HG03432 (cell line): ENCODE measurements at regions not wholly inside any gene's neighbourhood (a gene's known extent, or its start where the extent isn't known, plus 50 kb on each side); places are given as distances from the start of the nearest gene placed in this dataset.

Source experiments
- ATAC-seq: cut with Tn5 transposase; IDR thresholded peaks from one replicate; pipeline ENCODE4 v1.9.1; 2021; ENCODE audit warnings: mild to moderate bottlenecking, moderate library complexity; ENCODE audit not compliant: unreplicated experiment

DNA sequence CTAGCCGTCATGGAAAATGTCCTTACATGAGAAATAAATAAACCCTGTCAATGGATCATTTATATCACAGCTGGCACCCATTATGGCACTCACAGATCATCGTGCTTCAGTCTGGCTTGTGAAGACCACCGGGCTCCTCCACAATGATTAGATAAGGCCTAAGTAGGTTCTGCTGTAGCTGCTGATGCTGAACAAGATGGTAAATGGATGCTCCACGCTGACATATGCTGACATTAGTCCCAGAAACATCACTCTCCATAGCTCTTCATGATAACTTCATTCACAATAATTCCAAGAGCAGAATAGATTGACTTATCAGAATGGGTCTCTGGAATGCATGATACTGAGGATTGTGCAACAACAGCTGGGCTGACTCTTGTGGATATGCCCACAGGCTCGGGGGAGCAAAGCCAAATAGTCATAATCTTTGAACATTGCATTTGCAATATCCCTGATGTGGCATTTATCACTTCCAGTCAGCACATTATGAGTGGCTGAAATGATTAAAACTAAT lies 63.8 kb upstream of the RXFP2 start:
- no peak for ATAC-seq

DNA sequence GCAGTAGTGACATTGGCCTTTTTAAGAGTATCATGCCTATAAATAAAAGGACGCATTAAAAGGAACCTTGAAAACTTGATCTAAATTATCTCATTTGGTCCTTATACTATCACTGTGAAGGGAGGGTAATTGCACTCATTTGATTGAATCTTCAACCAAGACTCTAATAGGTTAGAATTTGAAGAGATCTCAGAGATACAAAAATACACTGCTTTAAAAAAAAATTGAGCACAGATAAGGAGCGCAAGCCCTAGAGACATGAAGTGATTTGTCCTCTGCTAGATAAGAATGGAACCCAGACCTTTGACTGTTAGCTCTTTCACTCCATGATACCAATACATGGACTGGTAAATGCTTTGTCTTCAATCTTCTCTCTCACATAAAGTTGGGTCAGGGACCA lies 58.2 kb upstream of the RXFP2 start:
- no peak for ATAC-seq

GRCh38 chr13:31684466-31684865 lies 54.9 kb upstream of the RXFP2 start:
- no peak for ATAC-seq

DNA sequence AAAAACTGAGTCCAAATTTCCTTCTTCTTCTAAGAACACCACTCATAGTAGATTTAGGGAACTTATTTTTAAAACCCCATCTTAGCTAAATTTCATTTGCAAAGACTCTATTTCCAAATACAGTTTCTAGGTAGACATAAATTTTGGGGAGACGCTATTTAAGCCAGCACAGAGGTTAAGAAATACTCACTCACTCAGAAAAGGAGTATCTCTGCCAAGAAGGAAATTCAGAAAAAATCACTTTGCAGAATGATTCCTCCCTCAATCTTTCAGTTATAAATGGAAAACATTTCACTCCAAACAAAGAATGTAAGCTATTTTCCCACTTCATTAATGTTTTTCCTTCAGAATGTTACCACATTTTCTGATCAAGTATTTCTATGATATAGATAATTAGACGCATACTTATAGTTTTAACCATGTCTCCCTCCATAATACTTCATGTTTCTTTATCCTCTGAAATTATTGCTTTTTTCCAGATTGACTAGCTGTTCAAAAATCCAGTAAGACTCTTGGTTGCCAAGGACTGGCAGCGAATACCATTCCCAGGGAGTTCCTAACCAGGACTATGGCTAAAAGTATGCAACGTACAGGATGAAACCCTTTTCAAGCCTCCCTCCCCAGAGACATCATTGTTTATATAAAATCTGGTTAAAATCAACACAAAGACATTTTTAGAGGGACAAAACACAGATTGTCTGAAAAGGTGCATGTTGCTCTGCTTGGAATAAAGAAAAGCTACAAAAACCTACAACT lies 52.5 kb upstream of the RXFP2 start:
- ATAC-seq = no peak
